ENCODE measurements at regions not wholly inside any gene's neighbourhood (a gene's known extent, or its start where the extent isn't known, plus 50 kb on each side); places are given as distances from the start of the nearest gene placed in this dataset.
"Not testable (repeated sequence)": the region's sequence is repeated elsewhere in the genome, so short reads cannot be mapped to it uniquely, and the experiment has no call there.

GRCh38 chr11:103716363-103716762 is 320.1 kb upstream of the DDI1 start:
- no peak overlapping the region for H3K27ac Mint-ChIP-seq
- no peaks in the 10 kb centered on the region for H3K9me3 Mint-ChIP-seq (ENCODE audit: insufficient read depth)
- no peaks in the 10 kb centered on the region for H3K4me1 Mint-ChIP-seq (ENCODE audit: low read depth)
- ATAC-seq (no peak), DNase-seq (no peak)
- CTCF ChIA-PET: no interaction called here
- H3K36me3 Mint-ChIP-seq (ENCODE audit: low read depth): no peaks in the 10 kb centered on the region
- no peaks in the 10 kb centered on the region for H3K27me3 Mint-ChIP-seq (ENCODE audit: low read depth)
- no peak overlapping the region for H3K4me3 Mint-ChIP-seq
- POLR2A ChIA-PET: no interaction called here

GRCh38 chr11:103727262-103727661 is 309.2 kb upstream of the DDI1 start:
- H3K4me1 Mint-ChIP-seq (ENCODE audit: low read depth): no peaks in the 10 kb centered on the region
- H3K9me3 Mint-ChIP-seq (ENCODE audit: insufficient read depth): no peaks in the 10 kb centered on the region
- no peak overlapping the region for H3K4me3 Mint-ChIP-seq
- no peak overlapping the region for H3K27ac Mint-ChIP-seq
- H3K27me3 Mint-ChIP-seq (ENCODE audit: low read depth): no peaks in the 10 kb centered on the region
- ATAC-seq: no peak
- no peaks in the 10 kb centered on the region for H3K36me3 Mint-ChIP-seq (ENCODE audit: low read depth)
- ChIA-PET POLR2A (no interaction called here), CTCF (no interaction called here)
- DNase-seq: no peak

GRCh38 chr11:103729617-103730016 is 306.8 kb upstream of the DDI1 start:
- Mint-ChIP-seq H3K36me3 (ENCODE audit: low read depth) (no peaks in the 10 kb centered on the region), H3K27me3 (ENCODE audit: low read depth) (no peaks in the 10 kb centered on the region), H3K4me1 (ENCODE audit: low read depth) (no peaks in the 10 kb centered on the region), H3K9me3 (ENCODE audit: insufficient read depth) (no peaks in the 10 kb centered on the region), H3K27ac (no peak overlapping the region), H3K4me3 (no peak overlapping the region)
- ATAC-seq: no peak
- DNase-seq: no peak
- ChIA-PET POLR2A (no interaction called here), CTCF (no interaction called here)

- CTCF ChIA-PET: no interaction called here
- H3K9me3 Mint-ChIP-seq (ENCODE audit: insufficient read depth): no peaks in the 10 kb centered on the region
- H3K4me3 Mint-ChIP-seq: no peak overlapping the region
- POLR2A ChIA-PET: no interaction called here
- no peaks in the 10 kb centered on the region for H3K36me3 Mint-ChIP-seq (ENCODE audit: low read depth)
- ATAC-seq (no peak), DNase-seq (no peak)
- no peaks in the 10 kb centered on the region for H3K4me1 Mint-ChIP-seq (ENCODE audit: low read depth)
- H3K27me3 Mint-ChIP-seq (ENCODE audit: low read depth): no peaks in the 10 kb centered on the region
- no peak overlapping the region for H3K27ac Mint-ChIP-seq
Observed at GRCh38 chr11:103730131-103730940, 306.1 kb upstream of the DDI1 start.

GRCh38 chr11:103731670-103732069 is 304.8 kb upstream of the DDI1 start:
- DNase-seq (no peak), ATAC-seq (no peak)
- no peak overlapping the region for H3K27ac Mint-ChIP-seq
- no peaks in the 10 kb centered on the region for H3K9me3 Mint-ChIP-seq (ENCODE audit: insufficient read depth)
- no peak overlapping the region for H3K4me3 Mint-ChIP-seq
- POLR2A ChIA-PET: no interaction called here
- no peaks in the 10 kb centered on the region for H3K36me3 Mint-ChIP-seq (ENCODE audit: low read depth)
- no peaks in the 10 kb centered on the region for H3K4me1 Mint-ChIP-seq (ENCODE audit: low read depth)
- H3K27me3 Mint-ChIP-seq (ENCODE audit: low read depth): no peaks in the 10 kb centered on the region
- CTCF ChIA-PET: no interaction called here

GRCh38 chr11:103733889-103734288 is 302.6 kb upstream of the DDI1 start:
- Mint-ChIP-seq H3K36me3 (ENCODE audit: low read depth) (no peaks in the 10 kb centered on the region), H3K4me3 (no peak overlapping the region), H3K4me1 (ENCODE audit: low read depth) (no peaks in the 10 kb centered on the region), H3K9me3 (ENCODE audit: insufficient read depth) (no peaks in the 10 kb centered on the region), H3K27ac (no peak overlapping the region), H3K27me3 (ENCODE audit: low read depth) (no peaks in the 10 kb centered on the region)
- ATAC-seq: no peak
- DNase-seq: no peak
- ChIA-PET POLR2A (no interaction called here), CTCF (no interaction called here)

- POLR2A ChIA-PET: no interaction called here
- no peak for ATAC-seq
Observed at GRCh38 chr11:103735497-103736032, 300.9 kb upstream of the DDI1 start.

GRCh38 chr11:103736315-103737036 is 300.0 kb upstream of the DDI1 start:
- ChIA-PET CTCF (no interaction called here), POLR2A (no interaction called here)
- H3K36me3 Mint-ChIP-seq (ENCODE audit: low read depth): no peaks in the 10 kb centered on the region
- no peak overlapping the region for H3K27ac Mint-ChIP-seq
- no peak for ATAC-seq
- DNase-seq: no peak
- no peaks in the 10 kb centered on the region for H3K27me3 Mint-ChIP-seq (ENCODE audit: low read depth)
- H3K4me3 Mint-ChIP-seq: no peak overlapping the region
- H3K9me3 Mint-ChIP-seq (ENCODE audit: insufficient read depth): no peaks in the 10 kb centered on the region
- peaks cover 5% of the 10 kb centered on the region for H3K4me1 Mint-ChIP-seq (ENCODE audit: low read depth)

More at GRCh38 chr11:103735497-103736032, 300.9 kb upstream of the DDI1 start:
- Mint-ChIP-seq H3K9me3 (ENCODE audit: insufficient read depth) (no peaks in the 10 kb centered on the region), H3K27me3 (ENCODE audit: low read depth) (no peaks in the 10 kb centered on the region), H3K4me3 (no peak overlapping the region), H3K4me1 (ENCODE audit: low read depth) (peaks cover 5% of the 10 kb centered on the region), H3K27ac (no peak overlapping the region), H3K36me3 (ENCODE audit: low read depth) (no peaks in the 10 kb centered on the region)
- CTCF ChIA-PET: no interaction called here
- DNase-seq: no peak

- H3K27me3 Mint-ChIP-seq (ENCODE audit: low read depth): no peaks in the 10 kb centered on the region
- ChIA-PET CTCF (no interaction called here), POLR2A (no interaction called here)
- H3K9me3 Mint-ChIP-seq (ENCODE audit: insufficient read depth): no peaks in the 10 kb centered on the region
- H3K27ac Mint-ChIP-seq: no peak overlapping the region
- DNase-seq (no peak), ATAC-seq (no peak)
- H3K4me3 Mint-ChIP-seq: no peak overlapping the region
- no peaks in the 10 kb centered on the region for H3K36me3 Mint-ChIP-seq (ENCODE audit: low read depth)
- H3K4me1 Mint-ChIP-seq (ENCODE audit: low read depth): peaks cover 5% of the 10 kb centered on the region
Observed at GRCh38 chr11:103737037-103737622, 299.3 kb upstream of the DDI1 start.

- H3K9me3 Mint-ChIP-seq (ENCODE audit: insufficient read depth): no peaks in the 10 kb centered on the region
- ATAC-seq (no peak), DNase-seq (no peak)
- POLR2A ChIA-PET: no interaction called here
- CTCF ChIA-PET: no interaction called here
- H3K4me3 Mint-ChIP-seq: no peak overlapping the region
- H3K27me3 Mint-ChIP-seq (ENCODE audit: low read depth): no peaks in the 10 kb centered on the region
- no peaks in the 10 kb centered on the region for H3K36me3 Mint-ChIP-seq (ENCODE audit: low read depth)
- H3K4me1 Mint-ChIP-seq (ENCODE audit: low read depth): peaks cover 5% of the 10 kb centered on the region
- no peak overlapping the region for H3K27ac Mint-ChIP-seq
Observed at GRCh38 chr11:103737747-103738146, 298.7 kb upstream of the DDI1 start.

- H3K9me3 Mint-ChIP-seq (ENCODE audit: insufficient read depth); ATAC-seq; H3K36me3 Mint-ChIP-seq (ENCODE audit: low read depth); H3K4me1 Mint-ChIP-seq (ENCODE audit: low read depth); H3K27me3 Mint-ChIP-seq (ENCODE audit: low read depth); CTCF ChIA-PET; DNase-seq: not testable (repeated sequence)
- peak overlapping the region; percentile 38 for H3K4me3 Mint-ChIP-seq
- POLR2A ChIA-PET: interaction anchor here (0.8 kb wide), 1 partner anchor 54 kb away, joined by 3 read pairs; no protein-coding TSS in a partner anchor
- peak overlapping the region; percentile 11 for H3K27ac Mint-ChIP-seq
Observed at GRCh38 chr11:103739074-103739796, 297.2 kb upstream of the DDI1 start.

All from activated CD8-positive, alpha-beta T cell treated with anti-CD3 and anti-CD28 coated beads, Interleukin-2, amount 10 ng/mL, durations not matched to agents 7 days and 5 days (primary cell).